ENCODE measurements at regions not wholly inside any gene's neighbourhood (a gene's known extent, or its start where the extent isn't known, plus 50 kb on each side); places are given as distances from the start of the nearest gene placed in this dataset.

DNA sequence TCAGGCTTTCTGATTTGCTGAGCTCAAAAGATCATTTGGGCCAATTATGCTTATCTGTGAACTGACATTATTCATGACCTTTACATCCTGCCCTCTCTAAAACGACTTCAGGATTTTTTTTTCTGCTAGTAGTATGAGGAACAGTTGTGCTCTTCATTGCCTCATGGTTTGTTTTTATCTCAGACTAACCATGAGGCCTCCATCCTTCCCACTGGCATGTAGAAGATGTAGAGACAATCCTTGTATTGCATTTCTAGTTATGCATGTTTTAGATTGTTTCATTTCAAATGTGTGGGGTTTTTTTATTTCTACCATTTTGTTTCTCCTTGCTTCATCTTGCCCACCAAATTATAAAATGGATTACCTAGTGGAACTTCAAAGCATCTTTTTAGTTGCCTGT, 82.8 kb upstream of the C1orf87 start:
- TF ChIP-seq, protein P1, sequence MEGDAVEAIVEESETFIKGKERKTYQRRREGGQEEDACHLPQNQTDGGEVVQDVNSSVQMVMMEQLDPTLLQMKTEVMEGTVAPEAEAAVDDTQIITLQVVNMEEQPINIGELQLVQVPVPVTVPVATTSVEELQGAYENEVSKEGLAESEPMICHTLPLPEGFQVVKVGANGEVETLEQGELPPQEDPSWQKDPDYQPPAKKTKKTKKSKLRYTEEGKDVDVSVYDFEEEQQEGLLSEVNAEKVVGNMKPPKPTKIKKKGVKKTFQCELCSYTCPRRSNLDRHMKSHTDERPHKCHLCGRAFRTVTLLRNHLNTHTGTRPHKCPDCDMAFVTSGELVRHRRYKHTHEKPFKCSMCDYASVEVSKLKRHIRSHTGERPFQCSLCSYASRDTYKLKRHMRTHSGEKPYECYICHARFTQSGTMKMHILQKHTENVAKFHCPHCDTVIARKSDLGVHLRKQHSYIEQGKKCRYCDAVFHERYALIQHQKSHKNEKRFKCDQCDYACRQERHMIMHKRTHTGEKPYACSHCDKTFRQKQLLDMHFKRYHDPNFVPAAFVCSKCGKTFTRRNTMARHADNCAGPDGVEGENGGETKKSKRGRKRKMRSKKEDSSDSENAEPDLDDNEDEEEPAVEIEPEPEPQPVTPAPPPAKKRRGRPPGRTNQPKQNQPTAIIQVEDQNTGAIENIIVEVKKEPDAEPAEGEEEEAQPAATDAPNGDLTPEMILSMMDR (IDR thresholded peaks at IDR 0.05) = no peak

DNA sequence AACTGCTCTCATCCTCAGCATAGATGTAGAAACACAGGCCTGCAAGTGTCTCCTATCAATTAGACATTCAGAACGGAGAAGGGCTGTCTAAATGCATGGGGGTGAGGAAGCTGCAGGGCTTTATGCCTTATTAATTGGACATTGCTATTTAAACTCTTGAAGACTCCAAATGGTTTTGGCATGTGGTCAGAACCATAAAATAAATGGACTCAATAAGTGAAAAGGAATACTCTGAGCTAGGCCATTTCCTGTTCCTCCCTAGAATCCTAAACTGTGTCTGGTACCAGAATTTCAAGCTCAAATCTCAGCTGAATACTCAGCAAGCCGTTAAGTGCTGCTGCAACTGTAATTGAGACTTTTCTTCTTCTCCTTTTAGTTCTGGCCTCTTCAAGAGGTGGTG, 80.4 kb upstream of the C1orf87 start:
- TF ChIP-seq, protein P1 (IDR thresholded peaks at IDR 0.05) = no peak

DNA sequence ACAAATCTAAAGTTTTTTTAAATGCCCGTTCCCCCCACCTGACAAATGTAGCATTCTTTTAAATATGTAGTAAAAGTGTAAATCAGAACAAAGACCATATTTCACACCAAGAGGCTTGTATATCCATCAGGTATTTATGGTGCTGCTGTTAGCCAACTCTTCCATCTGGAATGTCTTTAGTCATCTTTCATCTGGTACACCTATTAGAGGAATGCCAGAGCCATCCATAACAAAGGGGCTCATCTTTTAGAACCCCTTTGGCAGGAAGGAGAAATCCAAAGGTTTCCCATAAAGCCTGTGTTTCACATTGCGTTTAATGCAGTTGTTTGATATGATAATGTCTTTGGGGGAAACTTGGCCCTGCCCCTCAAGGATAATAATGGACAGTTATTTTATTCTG, 79.3 kb upstream of the C1orf87 start:
- TF ChIP-seq, protein P1 (IDR thresholded peaks at IDR 0.05) = no peak

DNA sequence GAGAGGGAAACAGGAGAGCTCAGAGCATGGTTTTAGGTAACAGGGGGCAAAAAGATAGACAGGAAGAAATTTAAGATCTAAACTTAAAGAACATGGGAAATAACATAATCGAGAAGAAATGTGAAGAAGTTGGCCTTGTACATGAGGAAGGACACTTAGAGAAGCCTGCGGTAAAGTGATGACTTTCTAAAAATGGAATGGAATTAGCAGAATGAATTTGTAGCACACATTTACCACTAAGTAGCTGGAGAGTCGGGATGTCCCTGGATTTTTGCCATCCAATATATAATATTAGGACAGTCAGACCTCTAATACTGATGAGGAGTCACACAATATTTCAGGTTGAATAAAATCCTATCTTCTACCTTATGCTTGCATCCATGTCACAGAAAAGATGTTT, 77.7 kb upstream of the C1orf87 start:
- TF ChIP-seq, protein P1 (IDR thresholded peaks at IDR 0.05) = no peak

DNA sequence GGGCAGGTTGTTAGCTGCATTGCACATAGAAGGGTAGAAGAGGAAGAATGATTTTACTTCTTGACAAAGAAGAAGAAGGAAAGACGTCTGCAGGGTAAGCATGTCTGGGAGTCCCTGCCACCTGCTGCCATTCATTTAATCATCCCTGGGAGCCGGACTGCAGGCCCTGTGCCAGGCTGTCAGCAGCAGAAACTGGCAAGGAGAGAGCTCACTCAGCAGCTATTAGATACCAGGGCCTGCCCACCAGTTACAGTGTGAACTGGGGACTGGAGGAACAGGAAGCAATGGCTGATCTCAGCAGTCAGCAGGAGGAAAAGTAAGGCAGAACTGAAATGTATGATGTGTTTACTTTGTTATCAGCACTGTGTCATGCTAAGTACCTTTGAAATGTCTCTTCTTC, 75.7 kb upstream of the C1orf87 start:
- TF ChIP-seq, protein P1 (IDR thresholded peaks at IDR 0.05) = no peak

DNA sequence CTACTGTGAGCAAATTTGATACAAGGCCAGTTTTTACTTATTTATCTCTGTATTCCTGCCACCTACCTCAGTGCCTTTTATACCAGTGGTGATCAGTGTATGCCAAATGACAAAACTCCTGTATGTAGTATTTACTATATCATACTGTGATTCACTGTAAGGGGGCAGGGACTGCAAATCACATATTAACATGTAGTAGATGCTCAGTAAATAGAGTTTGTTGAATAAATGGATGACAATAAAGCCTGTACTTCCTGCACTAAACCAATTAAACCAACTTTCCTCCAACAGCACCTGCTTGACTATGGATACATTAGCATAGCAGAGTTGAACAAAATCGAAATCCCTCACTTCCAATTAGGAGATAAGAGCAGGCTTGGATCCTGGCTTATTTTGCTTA, 73.3 kb upstream of the C1orf87 start:
- TF ChIP-seq, protein P1 (IDR thresholded peaks at IDR 0.05) = no peak

DNA sequence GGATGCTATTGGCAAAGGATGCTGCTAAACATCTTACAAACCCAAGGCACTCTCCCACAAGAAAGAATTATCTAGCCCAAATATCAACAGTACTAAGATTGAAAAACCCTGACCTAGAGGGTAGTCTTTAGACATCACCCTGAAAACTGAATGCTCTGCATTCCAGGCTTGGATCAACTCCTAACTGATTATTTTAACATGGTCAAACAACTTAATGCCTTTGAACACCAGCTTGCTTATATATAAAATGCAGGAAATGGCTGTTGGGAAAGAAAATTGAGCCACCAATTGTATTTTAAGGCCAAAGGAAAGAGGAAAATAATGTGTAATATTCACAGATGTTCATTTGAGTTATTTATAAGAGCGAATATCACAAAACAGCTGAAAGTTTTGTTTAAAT, 72.2 kb upstream of the C1orf87 start:
- TF ChIP-seq, protein P1 (IDR thresholded peaks at IDR 0.05) = no peak

DNA sequence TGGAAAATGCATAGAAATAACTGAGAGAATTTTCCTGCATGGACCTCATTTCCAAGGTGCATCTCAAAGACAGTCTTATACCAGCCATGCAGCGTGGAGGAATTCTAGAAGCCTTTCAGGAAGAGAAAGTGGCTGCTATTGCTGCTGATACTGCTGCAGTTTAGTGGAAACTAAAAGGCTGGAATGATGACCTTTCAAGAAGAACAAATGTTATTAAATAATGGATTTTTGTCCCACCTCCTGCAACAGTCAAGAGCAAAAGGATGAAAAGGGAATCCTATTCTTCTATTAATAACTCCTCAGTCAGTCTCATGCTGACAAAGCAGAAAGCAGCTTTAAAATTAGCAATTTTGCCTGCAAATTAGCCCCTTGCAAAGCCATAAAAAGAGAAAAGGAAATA, 68.2 kb upstream of the C1orf87 start:
- TF ChIP-seq, protein P1 (IDR thresholded peaks at IDR 0.05) = no peak
